ENCODE measurements at regions not wholly inside any gene's neighbourhood (a gene's known extent, or its start where the extent isn't known, plus 50 kb on each side); places are given as distances from the start of the nearest gene placed in this dataset.

- CTCF ChIA-PET (ENCODE audit: unreplicated experiment), result no interaction called here
- H3K27ac ChIP-seq (ENCODE audit: low read depth, low read length, poor library complexity, severe bottlenecking), result no peak overlapping the region
- no peaks in the 10 kb centered on the region for H3K9me2 ChIP-seq (ENCODE audit: insufficient read depth, low read length)
- POLR2A ChIA-PET, result interaction anchor here (1.0 to 1.5 kb wide), 2 partner anchors 13 to 178 kb away, joined by 4 read pairs; no protein-coding TSS in a partner anchor
- TF ChIP-seq CTCF (conservative IDR thresholded peaks at IDR 0.05; ENCODE audit: low read length), result no peak
- TF ChIP-seq EZH2phosphoT487 (IDR thresholded peaks at IDR 0.05; ENCODE audit: borderline replicate concordance, low read depth, low read length), result no peak
- no peaks in the 10 kb centered on the region for H3K4me1 ChIP-seq (ENCODE audit: insufficient read depth, low read length, poor library complexity, severe bottlenecking)
- intact Hi-C loops (cut with micrococcal nuclease; ENCODE audit: unreplicated experiment), result no loop called here
- H4K20me1 ChIP-seq (ENCODE audit: insufficient read depth, low read length), result no peaks in the 10 kb centered on the region
- no peak overlapping the region for H3K4me3 ChIP-seq (ENCODE audit: low read depth, low read length, poor library complexity, severe bottlenecking)
- no peak overlapping the region for H2AFZ ChIP-seq (ENCODE audit: low read length)
- H3K79me2 ChIP-seq (ENCODE audit: insufficient read depth, low read depth, low read length), result no peaks in the 10 kb centered on the region
- H3K9me3 ChIP-seq (ENCODE audit: low read length), result 0 out of 2 replicates have a peak, but pooled peaks cover 7% of the 10 kb centered on the region
- H3K36me3 ChIP-seq (ENCODE audit: insufficient read depth, low read length), result no peaks in the 10 kb centered on the region
- H3K4me2 ChIP-seq (ENCODE audit: low read length), result no peak overlapping the region
- DNase-seq (ENCODE audit: low spot score), result no peak
- no TSS peak for BruUV-seq (replicated peaks)
These were observed 50.8 kb upstream of the CREB5 start for GRCh38 chr7:28361551-28361950.

- TF ChIP-seq CTCF (conservative IDR thresholded peaks at IDR 0.05; ENCODE audit: low read length) (no peak), EZH2phosphoT487 (IDR thresholded peaks at IDR 0.05; ENCODE audit: borderline replicate concordance, low read depth, low read length) (no peak)
- intact Hi-C loops (cut with micrococcal nuclease; ENCODE audit: unreplicated experiment), result no loop called here
- Histone ChIP-seq H2AFZ (ENCODE audit: low read length) (no peak overlapping the region), H3K27ac (ENCODE audit: low read depth, low read length, poor library complexity, severe bottlenecking) (no peak overlapping the region), H3K4me2 (ENCODE audit: low read length) (no peak overlapping the region), H3K79me2 (ENCODE audit: insufficient read depth, low read depth, low read length) (no peaks in the 10 kb centered on the region), H3K36me3 (ENCODE audit: insufficient read depth, low read length) (no peaks in the 10 kb centered on the region), H3K9me2 (ENCODE audit: insufficient read depth, low read length) (no peaks in the 10 kb centered on the region), H4K20me1 (ENCODE audit: insufficient read depth, low read length) (no peaks in the 10 kb centered on the region), H3K4me3 (ENCODE audit: low read depth, low read length, poor library complexity, severe bottlenecking) (no peak overlapping the region), H3K4me1 (ENCODE audit: insufficient read depth, low read length, poor library complexity, severe bottlenecking) (no peaks in the 10 kb centered on the region), H3K9me3 (ENCODE audit: low read length) (0 out of 2 replicates have a peak, but pooled peaks cover 7% of the 10 kb centered on the region)
- no peak for DNase-seq (ENCODE audit: low spot score)
- ChIA-PET CTCF (ENCODE audit: unreplicated experiment) (no interaction called here), POLR2A (interaction anchor here (0.6 to 1.0 kb wide), 3 partner anchors 25 to 152 kb away, joined by 3 read pairs; no protein-coding TSS in a partner anchor)
- BruUV-seq (replicated peaks), result no TSS peak
These were observed 50.1 kb upstream of the CREB5 start for GRCh38 chr7:28362182-28362581.

Data from OCI-LY7 (cell line).